ENCODE measurements at regions not wholly inside any gene's neighbourhood (a gene's known extent, or its start where the extent isn't known, plus 50 kb on each side); places are given as distances from the start of the nearest gene placed in this dataset.

- Histone ChIP-seq H3K4me3 (no peak overlapping the region), H3K27me3 (no peaks in the 10 kb centered on the region), H3K27ac (no peak overlapping the region), H3K9me3 (no peaks in the 10 kb centered on the region), H3K36me3 (no peaks in the 10 kb centered on the region), H3K4me1 (no peaks in the 10 kb centered on the region)
- no peak for DNase-seq (ENCODE audit: low spot score in 2 of 2)
- intact Hi-C loops (cut with DNase I; ENCODE audit: low total_unique reads) = no loop called here
- TF ChIP-seq POLR2AphosphoS5 (IDR thresholded peaks at IDR 0.05) (no peak), CTCF (IDR thresholded peaks at IDR 0.05) (no peak), POLR2A (IDR thresholded peaks at IDR 0.05) (no peak)
Observed at GRCh38 chr7:21326921-21327320, 101.0 kb upstream of the SP4 start.

GRCh38 chr7:21327422-21328409 lies 100.2 kb upstream of the SP4 start:
- H3K4me3 ChIP-seq = no peak overlapping the region
- H3K27ac ChIP-seq = no peak overlapping the region
- no peaks in the 10 kb centered on the region for H3K9me3 ChIP-seq
- intact Hi-C loops (cut with DNase I; ENCODE audit: low total_unique reads) = no loop called here
- TF ChIP-seq CTCF (IDR thresholded peaks at IDR 0.05) (no peak), POLR2A (IDR thresholded peaks at IDR 0.05) (no peak), POLR2AphosphoS5 (IDR thresholded peaks at IDR 0.05) (no peak)
- no peaks in the 10 kb centered on the region for H3K4me1 ChIP-seq
- no peaks in the 10 kb centered on the region for H3K36me3 ChIP-seq
- DNase-seq (ENCODE audit: low spot score in 2 of 2) = no peak
- no peaks in the 10 kb centered on the region for H3K27me3 ChIP-seq

DNA sequence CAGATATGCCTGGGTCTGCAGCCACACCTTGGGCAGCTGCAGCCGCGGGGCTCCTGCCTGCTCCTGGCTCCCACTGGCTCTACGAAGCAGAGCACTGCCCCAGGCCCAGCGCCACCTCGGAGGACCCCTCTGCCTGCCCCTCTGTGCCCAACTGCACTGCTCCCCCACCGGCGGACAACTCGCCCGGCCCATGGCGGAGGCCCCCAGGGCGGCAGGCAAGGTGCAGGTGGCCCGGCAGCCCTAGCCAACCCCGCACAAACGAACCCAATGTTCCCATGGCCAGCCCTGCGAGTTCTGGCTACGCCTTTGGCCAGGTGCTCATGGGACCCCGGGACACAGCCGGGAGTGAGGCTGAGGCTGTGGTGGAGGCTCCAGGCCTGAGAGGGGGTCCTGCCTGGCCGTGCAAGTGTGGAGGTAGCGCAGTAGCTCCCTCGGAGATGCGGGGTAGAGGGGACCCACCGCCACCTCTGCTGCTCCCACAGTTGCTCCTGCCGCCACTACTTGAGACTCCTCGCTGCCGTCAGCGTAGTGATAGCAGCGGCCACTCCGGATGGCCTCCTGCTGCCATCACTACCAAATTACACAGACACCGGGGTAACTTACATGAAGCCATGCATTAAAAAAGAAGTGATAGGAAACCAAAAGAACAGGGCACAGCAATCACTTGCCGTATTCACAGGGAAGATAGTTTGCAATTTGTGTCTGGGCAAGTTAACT lies 97.3 kb upstream of the SP4 start:
- Histone ChIP-seq H3K4me3 (no peak overlapping the region), H3K4me1 (no peaks in the 10 kb centered on the region), H3K36me3 (no peaks in the 10 kb centered on the region), H3K9me3 (no peaks in the 10 kb centered on the region), H3K27ac (no peak overlapping the region), H3K27me3 (no peaks in the 10 kb centered on the region)
- no peak for DNase-seq (ENCODE audit: low spot score in 2 of 2)
- TF ChIP-seq POLR2A (IDR thresholded peaks at IDR 0.05) (no peak), POLR2AphosphoS5 (IDR thresholded peaks at IDR 0.05) (no peak), CTCF (IDR thresholded peaks at IDR 0.05) (no peak)
- intact Hi-C loops (cut with DNase I; ENCODE audit: low total_unique reads) = no loop called here

- intact Hi-C loops (cut with DNase I; ENCODE audit: low total_unique reads) = no loop called here
- Histone ChIP-seq H3K27me3 (no peaks in the 10 kb centered on the region), H3K4me1 (no peaks in the 10 kb centered on the region), H3K36me3 (no peaks in the 10 kb centered on the region), H3K27ac (no peak overlapping the region), H3K9me3 (no peaks in the 10 kb centered on the region), H3K4me3 (no peak overlapping the region)
- TF ChIP-seq POLR2A (IDR thresholded peaks at IDR 0.05) = no peak
- no peak for TF ChIP-seq POLR2AphosphoS5 (IDR thresholded peaks at IDR 0.05)
- TF ChIP-seq CTCF (IDR thresholded peaks at IDR 0.05) = no peak
- no peak for DNase-seq (ENCODE audit: low spot score in 2 of 2)
Observed at GRCh38 chr7:21334906-21335305, 93.0 kb upstream of the SP4 start.

GRCh38 chr7:21336743-21337142 lies 91.1 kb upstream of the SP4 start:
- H3K27me3 ChIP-seq = no peaks in the 10 kb centered on the region
- H3K36me3 ChIP-seq = no peaks in the 10 kb centered on the region
- H3K9me3 ChIP-seq = no peaks in the 10 kb centered on the region
- no peak overlapping the region for H3K27ac ChIP-seq
- no peak overlapping the region for H3K4me3 ChIP-seq
- no peak for DNase-seq (ENCODE audit: low spot score in 2 of 2)
- TF ChIP-seq POLR2A (IDR thresholded peaks at IDR 0.05) (no peak), POLR2AphosphoS5 (IDR thresholded peaks at IDR 0.05) (no peak), CTCF (IDR thresholded peaks at IDR 0.05) (no peak)
- intact Hi-C loops (cut with DNase I; ENCODE audit: low total_unique reads) = no loop called here
- H3K4me1 ChIP-seq = no peaks in the 10 kb centered on the region
